ENCODE measurements at regions not wholly inside any gene's neighbourhood (a gene's known extent, or its start where the extent isn't known, plus 50 kb on each side); places are given as distances from the start of the nearest gene placed in this dataset.

GRCh38 chr21:16323596-16323995, 593.8 kb downstream of the USP25 start:
- ChIA-PET CTCF (no interaction called here), POLR2A (no interaction called here)

GRCh38 chr21:16324630-16325029, 594.8 kb downstream of the USP25 start:
- POLR2A ChIA-PET = no interaction called here
- CTCF ChIA-PET = no interaction called here

GRCh38 chr21:16330082-16330907, 600.5 kb downstream of the USP25 start:
- CTCF ChIA-PET = no interaction called here
- POLR2A ChIA-PET = no interaction called here

GRCh38 chr21:16330908-16331268, 601.1 kb downstream of the USP25 start:
- ChIA-PET CTCF (no interaction called here), POLR2A (no interaction called here)

GRCh38 chr21:16337266-16337665, 607.5 kb downstream of the USP25 start:
- ChIA-PET CTCF (no interaction called here), POLR2A (no interaction called here)

GRCh38 chr21:16342932-16343331, 613.1 kb downstream of the USP25 start:
- CTCF ChIA-PET = no interaction called here
- POLR2A ChIA-PET = interaction anchor here (0.6 kb wide), 1 partner anchor 9 kb away, joined by 8 read pairs; no protein-coding TSS in a partner anchor

GRCh38 chr21:16343776-16344175, 614.0 kb downstream of the USP25 start:
- ChIA-PET POLR2A (no interaction called here), CTCF (no interaction called here)

- POLR2A ChIA-PET = no interaction called here
- CTCF ChIA-PET = no interaction called here
Observed at GRCh38 chr21:16345757-16346156, 616.0 kb downstream of the USP25 start.

- ChIA-PET CTCF (no interaction called here), POLR2A (no interaction called here)
Observed at GRCh38 chr21:16347223-16347622, 617.4 kb downstream of the USP25 start.

- CTCF ChIA-PET = no interaction called here
- POLR2A ChIA-PET = no interaction called here
Observed at GRCh38 chr21:16353764-16354163, 624.0 kb downstream of the USP25 start.

- CTCF ChIA-PET = no interaction called here
- POLR2A ChIA-PET = no interaction called here
Observed at GRCh38 chr21:16357994-16358393, 628.2 kb downstream of the USP25 start.

- POLR2A ChIA-PET = no interaction called here
- CTCF ChIA-PET = no interaction called here
Observed at GRCh38 chr21:16358784-16359183, 629.0 kb downstream of the USP25 start.

- POLR2A ChIA-PET = no interaction called here
- CTCF ChIA-PET = no interaction called here
Observed at GRCh38 chr21:16363100-16363499, 633.3 kb downstream of the USP25 start.

- ChIA-PET CTCF (no interaction called here), POLR2A (no interaction called here)
Observed at GRCh38 chr21:16363518-16363917, 633.7 kb downstream of the USP25 start.

GRCh38 chr21:16366207-16366606, 636.4 kb downstream of the USP25 start:
- ChIA-PET POLR2A (no interaction called here), CTCF (no interaction called here)

- ChIA-PET POLR2A (no interaction called here), CTCF (no interaction called here)
Observed at GRCh38 chr21:16367079-16367478, 637.3 kb downstream of the USP25 start.

- POLR2A ChIA-PET = no interaction called here
- CTCF ChIA-PET = no interaction called here
Observed at GRCh38 chr21:16370186-16370585, 640.4 kb downstream of the USP25 start.

- ChIA-PET CTCF (no interaction called here), POLR2A (no interaction called here)
Observed at GRCh38 chr21:16372586-16372985, 642.8 kb downstream of the USP25 start.

- CTCF ChIA-PET = no interaction called here
- POLR2A ChIA-PET = no interaction called here
Observed at GRCh38 chr21:16376673-16377072, 646.9 kb downstream of the USP25 start.

GRCh38 chr21:16377120-16377658, 647.4 kb downstream of the USP25 start:
- ChIA-PET CTCF (no interaction called here), POLR2A (no interaction called here)

GRCh38 chr21:16377857-16378256, 648.1 kb downstream of the USP25 start:
- CTCF ChIA-PET = no interaction called here
- POLR2A ChIA-PET = no interaction called here

- ChIA-PET CTCF (no interaction called here), POLR2A (no interaction called here)
Observed at GRCh38 chr21:16378525-16378924, 648.7 kb downstream of the USP25 start.

All from activated CD8-positive, alpha-beta memory T cell treated with anti-CD3 and anti-CD28 coated beads for 36 hours (primary cell).